H1 (cell line): ENCODE measurements at regions not wholly inside any gene's neighbourhood (a gene's known extent, or its start where the extent isn't known, plus 50 kb on each side); places are given as distances from the start of the nearest gene placed in this dataset.

Experiments
- CTCF ChIP-seq, 3 experiments: IDR thresholded peaks; 1 replicate in 2 of 3; 2 replicates in 1 of 3; pipeline versions ENCODE4 v1.5.1 to v1.6.1; 2011; ENCODE audit warnings: low read length in 3 of 3, mild to moderate bottlenecking in 3 of 3, inconsistent platforms in 2 of 3, low read depth in 1 of 3, moderate library complexity in 1 of 3; ENCODE audit not compliant: insufficient read depth in 1 of 3; ENCODE audit errors: control extremely low read depth in 1 of 3
- EP300 ChIP-seq, 2 experiments: IDR thresholded peaks; 1 replicate in 1 of 2; 2 replicates in 1 of 2; pipeline ENCODE4 v1.6.1; 2011 to 2012; ENCODE audit warnings: low read depth in 2 of 2, low read length in 2 of 2, mild to moderate bottlenecking in 2 of 2, borderline replicate concordance in 1 of 2, inconsistent platforms in 1 of 2, moderate library complexity in 1 of 2
- EZH2 ChIP-seq: fragments of 200-600 bp; sonication (generic); IDR thresholded peaks from 2 replicates; pipeline ENCODE4 v1.7.1; 2012; ENCODE audit warnings: low read depth, mild to moderate bottlenecking, moderate library complexity, low read length, inconsistent platforms; ENCODE audit not compliant: severe bottlenecking
- POLR2A ChIP-seq, 2 experiments: IDR thresholded peaks; 1 replicate in 1 of 2; 2 replicates in 1 of 2; pipeline ENCODE4 v1.6.1; 2011; ENCODE audit warnings: low read depth in 2 of 2, low read length in 2 of 2, mild to moderate bottlenecking in 2 of 2; ENCODE audit errors: control extremely low read depth in 1 of 2
- TF ChIP-seq, protein P1 (sequence below): IDR thresholded peaks from 2 replicates; pipeline ENCODE4 v1.6.1; 2012; ENCODE audit warnings: inconsistent platforms

GRCh38 chr7:119708891-119709290, 564.1 kb upstream of the KCND2 start:
- TF ChIP-seq CTCF (IDR thresholded peaks at IDR 0.05; ENCODE audit: control extremely low read depth in 1 of 3, insufficient read depth in 1 of 3, low read depth in 1 of 3, low read length in 3 of 3): no peak
- no peak for TF ChIP-seq EP300 (IDR thresholded peaks at IDR 0.05; ENCODE audit: borderline replicate concordance in 1 of 2, low read depth in 2 of 2, low read length in 2 of 2)
- TF ChIP-seq, protein P1, sequence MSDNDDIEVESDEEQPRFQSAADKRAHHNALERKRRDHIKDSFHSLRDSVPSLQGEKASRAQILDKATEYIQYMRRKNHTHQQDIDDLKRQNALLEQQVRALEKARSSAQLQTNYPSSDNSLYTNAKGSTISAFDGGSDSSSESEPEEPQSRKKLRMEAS: no peak
- no peak for TF ChIP-seq POLR2A (IDR thresholded peaks at IDR 0.05; ENCODE audit: control extremely low read depth in 1 of 2, low read depth in 2 of 2, low read length in 2 of 2)
- no peak for TF ChIP-seq EZH2
